H9 (cell line): ENCODE measurements at regions not wholly inside any gene's neighbourhood (a gene's known extent, or its start where the extent isn't known, plus 50 kb on each side); places are given as distances from the start of the nearest gene placed in this dataset.

Source experiments
- DNase-seq: peaks from one replicate; pipeline ENCODE4 v3.0.0-alpha.2; 2017
- H2AFZ ChIP-seq: one replicate; pipeline ENCODE4 v1.6.1; 2013; ENCODE audit warnings: mild to moderate bottlenecking, low read length, control low read depth, moderate library complexity
- H2AK5ac ChIP-seq: 2 replicates; pipeline ENCODE4 v1.6.1; 2013; ENCODE audit warnings: low read length, control low read depth, mixed read lengths; ENCODE audit not compliant: insufficient read length
- H2BK120ac ChIP-seq: one replicate; pipeline ENCODE4 v1.6.1; 2013; ENCODE audit warnings: low read depth, mild to moderate bottlenecking, low read length, control low read depth, inconsistent platforms; ENCODE audit not compliant: poor library complexity, severe bottlenecking
- H2BK12ac ChIP-seq: 2 replicates; pipeline ENCODE4 v1.6.1; 2013; ENCODE audit warnings: low read length, control low read depth, mixed read lengths, low read depth; ENCODE audit not compliant: insufficient read length
- H2BK15ac ChIP-seq: 2 replicates; pipeline ENCODE4 v1.6.1; 2013; ENCODE audit warnings: low read depth, low read length, control low read depth
- H2BK20ac ChIP-seq: one replicate; pipeline ENCODE4 v1.6.1; 2013; ENCODE audit warnings: low read depth, mild to moderate bottlenecking, low read length, control low read depth, inconsistent platforms; ENCODE audit not compliant: poor library complexity, severe bottlenecking
- H2BK5ac ChIP-seq: 2 replicates; pipeline ENCODE4 v1.6.1; 2013; ENCODE audit warnings: low read length, control low read depth, mixed read lengths; ENCODE audit not compliant: insufficient read length
- H3K14ac ChIP-seq: 2 replicates; pipeline ENCODE4 v1.6.1; 2013; ENCODE audit warnings: low read length, control low read depth; ENCODE audit not compliant: insufficient read depth
- H3K18ac ChIP-seq: 2 replicates; pipeline ENCODE4 v1.6.1; 2013; ENCODE audit warnings: low read depth, mild to moderate bottlenecking, mixed read lengths, low read length, control low read depth; ENCODE audit not compliant: insufficient read length
- H3K23ac ChIP-seq: 2 replicates; pipeline ENCODE4 v1.6.1; 2013; ENCODE audit warnings: low read length, control low read depth, mixed read lengths, low read depth; ENCODE audit not compliant: insufficient read length
- H3K23me2 ChIP-seq: 2 replicates; pipeline ENCODE4 v1.6.1; 2013; ENCODE audit warnings: low read depth, mild to moderate bottlenecking, mixed read lengths, low read length, control low read depth; ENCODE audit not compliant: insufficient read length, poor library complexity, severe bottlenecking
- H3K27ac ChIP-seq: 2 replicates; pipeline ENCODE4 v1.5.1; 2013; ENCODE audit warnings: low read length, control low read depth, mixed read lengths, low read depth; ENCODE audit not compliant: insufficient read length
- H3K27me3 ChIP-seq: 2 replicates; pipeline ENCODE4 v1.6.1; 2013; ENCODE audit warnings: low read length, control low read depth, inconsistent platforms; ENCODE audit not compliant: insufficient read depth
- H3K4ac ChIP-seq: 2 replicates; pipeline ENCODE4 v1.6.1; 2013; ENCODE audit warnings: low read depth, mild to moderate bottlenecking, control low read depth, inconsistent platforms, low read length, moderate library complexity
- H3K4me1 ChIP-seq: 2 replicates; pipeline ENCODE4 v1.6.1; 2013; ENCODE audit warnings: low read length, control low read depth, inconsistent platforms; ENCODE audit not compliant: insufficient read depth
- H3K4me2 ChIP-seq: 2 replicates; pipeline ENCODE4 v1.6.1; 2013; ENCODE audit warnings: low read length, control low read depth, mixed read lengths; ENCODE audit not compliant: insufficient read length, insufficient read depth
- H3K56ac ChIP-seq: 2 replicates; pipeline ENCODE4 v1.6.1; 2013; ENCODE audit warnings: low read depth, mild to moderate bottlenecking, mixed read lengths, low read length, control low read depth; ENCODE audit not compliant: insufficient read length
- H3K79me1 ChIP-seq: 2 replicates; pipeline ENCODE4 v1.6.1; 2013; ENCODE audit warnings: low read depth, mild to moderate bottlenecking, moderate library complexity, low read length, control low read depth, inconsistent platforms; ENCODE audit not compliant: insufficient read depth, poor library complexity, severe bottlenecking
- H3K79me2 ChIP-seq: 2 replicates; pipeline ENCODE4 v1.6.1; 2013; ENCODE audit warnings: low read length, control low read depth, inconsistent platforms; ENCODE audit not compliant: insufficient read depth
- H3K9ac ChIP-seq: 2 replicates; pipeline ENCODE4 v1.6.1; 2013; ENCODE audit warnings: low read length, control low read depth, mixed read lengths; ENCODE audit not compliant: insufficient read length; ENCODE audit errors: extremely low read depth
- H3K9me3 ChIP-seq: one replicate; pipeline ENCODE4 v1.6.1; 2013; ENCODE audit warnings: low read depth, low read length, inconsistent platforms; ENCODE audit not compliant: control insufficient read depth
- H3T11ph ChIP-seq: one replicate; pipeline ENCODE4 v1.6.1; 2013; ENCODE audit warnings: mild to moderate bottlenecking, low read length, control low read depth, inconsistent platforms
- H4K20me1 ChIP-seq: one replicate; pipeline ENCODE4 v1.6.1; 2013; ENCODE audit not compliant: control insufficient read depth, insufficient read length, insufficient read depth
- H4K5ac ChIP-seq: 2 replicates; pipeline ENCODE4 v1.6.1; 2013; ENCODE audit warnings: low read depth, mild to moderate bottlenecking, mixed read lengths, low read length, control low read depth; ENCODE audit not compliant: insufficient read length
- H4K8ac ChIP-seq: replicated peaks from 2 replicates; pipeline ENCODE4 v1.6.1; 2013; ENCODE audit warnings: low read length, control low read depth, mixed read lengths, low read depth; ENCODE audit not compliant: insufficient read length
- H4K91ac ChIP-seq: 2 replicates; pipeline ENCODE4 v1.6.1; 2013; ENCODE audit warnings: low read depth, mild to moderate bottlenecking, moderate library complexity, mixed read lengths, low read length, control low read depth; ENCODE audit not compliant: insufficient read length
- H3K27ac Mint-ChIP-seq, 3 experiments: 2 replicates in 2 of 3; 3 replicates in 1 of 3; pipeline ENCODE4 v1.8.0; 2020 to 2021; ENCODE audit warnings: mixed read lengths in 3 of 3, mild to moderate bottlenecking in 1 of 3, moderate library complexity in 1 of 3
- H3K27me3 Mint-ChIP-seq: 2 replicates; pipeline ENCODE4 v1.8.0; 2021; ENCODE audit warnings: low read depth, mild to moderate bottlenecking, moderate library complexity, mixed read lengths
- H3K36me3 Mint-ChIP-seq, 3 experiments: 2 replicates in 2 of 3; 3 replicates in 1 of 3; pipeline ENCODE4 v1.8.0; 2020 to 2021; ENCODE audit warnings: low read depth in 3 of 3, mixed read lengths in 3 of 3; ENCODE audit not compliant: insufficient read depth in 1 of 3
- H3K4me1 Mint-ChIP-seq, 2 experiments: 2 replicates each; pipeline ENCODE4 v1.8.0; 2020; ENCODE audit warnings: mixed read lengths in 2 of 2
- H3K4me3 Mint-ChIP-seq, 2 experiments: 2 replicates in 1 of 2; 3 replicates in 1 of 2; pipeline ENCODE4 v1.8.0; 2020 to 2021; ENCODE audit warnings: mild to moderate bottlenecking in 2 of 2, mixed read lengths in 2 of 2, moderate library complexity in 1 of 2
- H3K9me3 Mint-ChIP-seq, 2 experiments: 2 replicates in 1 of 2; 3 replicates in 1 of 2; pipeline ENCODE4 v1.8.0; 2020; ENCODE audit warnings: mild to moderate bottlenecking in 2 of 2, mixed read lengths in 2 of 2, moderate library complexity in 1 of 2
- CTCF ChIP-seq: fragments of 200-600 bp; sonication (generic); conservative IDR thresholded peaks from 3 replicates; pipeline ENCODE4 v1.8.0; 2021; ENCODE audit warnings: antibody characterized with exemption, mild to moderate bottlenecking
- WGBS: extraction: QIAGEN DNeasy Blood & Tissue Kit; methylation state at CpG from one replicate; pipeline ENCODE4 v1.1.7; 2013; ENCODE audit warnings: missing lambda C conversion rate, low lambda C conversion rate, mixed read lengths; ENCODE audit not compliant: insufficient read length; ENCODE audit errors: extremely low coverage; 5-methylcytosine and 5-hydroxymethylcytosine counted together

GRCh38 chr19:14325134-14325533, 56.1 kb upstream of the ADGRE5 start:
- WGBS, result no CpG with 5 or more reads among the region's 3 CpGs
- TF ChIP-seq CTCF, result no peak
- Mint-ChIP-seq H3K9me3 (peaks cover 0 to 11% of the 10 kb centered on the region in 2 experiments; a peak in 2 of 5 replicates), H3K27me3 (peaks cover 9% of the 10 kb centered on the region), H3K4me1 (peaks cover 6% of the 10 kb centered on the region in 2 experiments), H3K4me3 (no peak overlapping the region), H3K36me3 (peaks cover 0 to 3% (median 0%) of the 10 kb centered on the region in 3 experiments; a peak in 2 of 7 replicates), H3K27ac (no peak overlapping the region; a peak in 1 of 7 replicates)
- Histone ChIP-seq H3K23ac (no peak overlapping the region), H3K4ac (no peak overlapping the region), H4K91ac (no peak overlapping the region), H2BK12ac (no peak overlapping the region), H3K27ac (no peak overlapping the region), H3T11ph (no peak overlapping the region), H4K5ac (no peak overlapping the region), H4K20me1 (no peaks in the 10 kb centered on the region), H3K79me2 (no peaks in the 10 kb centered on the region), H4K8ac (no peak overlapping the region), H2BK5ac (no peak overlapping the region), H3K18ac (no peak overlapping the region), H2BK15ac (no peak overlapping the region), H3K23me2 (no peaks in the 10 kb centered on the region), H2BK20ac (no peak overlapping the region), H3K14ac (no peak overlapping the region), H3K56ac (no peak overlapping the region), H3K4me1 (no peaks in the 10 kb centered on the region), H2AFZ (no peak overlapping the region), H3K27me3 (no peaks in the 10 kb centered on the region), H3K9me3 (no peaks in the 10 kb centered on the region), H3K4me2 (no peak overlapping the region), H2AK5ac (no peak overlapping the region), H3K9ac (no peak overlapping the region), H3K79me1 (no peaks in the 10 kb centered on the region), H2BK120ac (no peak overlapping the region)
- DNase-seq, result no peak
